Activated CD8-positive, alpha-beta memory T cell treated with anti-CD3 and anti-CD28 coated beads for 36 hours (primary cell): ENCODE measurements at regions not wholly inside any gene's neighbourhood (a gene's known extent, or its start where the extent isn't known, plus 50 kb on each side); places are given as distances from the start of the nearest gene placed in this dataset.

Experiments used
- CTCF ChIA-PET: fragments of 350-600 bp; sonication (Branson Sonifier 250); formaldehyde crosslinking; loops from one replicate; lab custom pipeline; 2021; ENCODE audit warnings: antibody characterized with exemption; lab: Charles Lee
- POLR2A ChIA-PET: fragments of 350-600 bp; sonication (Branson Sonifier 250); formaldehyde crosslinking; loops from one replicate; lab custom pipeline; 2021; ENCODE audit warnings: antibody characterized with exemption; lab: Charles Lee

GRCh38 chr1:239436286-239436685, 49.9 kb downstream of the CHRM3 start:
- ChIA-PET CTCF (no interaction called here), POLR2A (no interaction called here)

GRCh38 chr1:239437822-239438221, 51.5 kb downstream of the CHRM3 start:
- CTCF ChIA-PET = no interaction called here
- POLR2A ChIA-PET = no interaction called here

- CTCF ChIA-PET = interaction anchor here (1.2 kb wide), 1 partner anchor 12 kb away, joined by 3 read pairs; no protein-coding TSS in a partner anchor
Measured at GRCh38 chr1:239438891-239439290, 52.5 kb downstream of the CHRM3 start.

GRCh38 chr1:239443361-239443760, 57.0 kb downstream of the CHRM3 start:
- ChIA-PET CTCF (no interaction called here), POLR2A (no interaction called here)

More at GRCh38 chr1:239438891-239439290, 52.5 kb downstream of the CHRM3 start:
- POLR2A ChIA-PET = no interaction called here

- POLR2A ChIA-PET = no interaction called here
- CTCF ChIA-PET = no interaction called here
Measured at GRCh38 chr1:239446611-239447010, 60.2 kb downstream of the CHRM3 start.

GRCh38 chr1:239448911-239449310, 62.5 kb downstream of the CHRM3 start:
- ChIA-PET CTCF (no interaction called here), POLR2A (no interaction called here)

GRCh38 chr1:239455743-239456142, 69.4 kb downstream of the CHRM3 start:
- ChIA-PET POLR2A (no interaction called here), CTCF (no interaction called here)

- CTCF ChIA-PET = no interaction called here
- POLR2A ChIA-PET = no interaction called here
Measured at GRCh38 chr1:239456788-239457187, 70.4 kb downstream of the CHRM3 start.

GRCh38 chr1:239457491-239458143, 71.2 kb downstream of the CHRM3 start:
- CTCF ChIA-PET = no interaction called here
- POLR2A ChIA-PET = no interaction called here

- POLR2A ChIA-PET = no interaction called here
- CTCF ChIA-PET = no interaction called here
Measured at GRCh38 chr1:239458144-239458500, 71.8 kb downstream of the CHRM3 start.

- CTCF ChIA-PET = no interaction called here
- POLR2A ChIA-PET = no interaction called here
Measured at GRCh38 chr1:239467730-239468129, 81.4 kb downstream of the CHRM3 start.

GRCh38 chr1:239478069-239478468, 91.7 kb downstream of the CHRM3 start:
- ChIA-PET CTCF (no interaction called here), POLR2A (no interaction called here)

- CTCF ChIA-PET = no interaction called here
- POLR2A ChIA-PET = no interaction called here
Measured at GRCh38 chr1:239483391-239483790, 97.0 kb downstream of the CHRM3 start.

- CTCF ChIA-PET = no interaction called here
- POLR2A ChIA-PET = no interaction called here
Measured at GRCh38 chr1:239493811-239494414, 107.5 kb downstream of the CHRM3 start.

- CTCF ChIA-PET = no interaction called here
- POLR2A ChIA-PET = interaction anchor here (0.7 kb wide), 1 partner anchor 15 kb away, joined by 3 read pairs; no protein-coding TSS in a partner anchor
Measured at GRCh38 chr1:239505094-239505493, 118.7 kb downstream of the CHRM3 start.

GRCh38 chr1:239507826-239508225, 121.5 kb downstream of the CHRM3 start:
- CTCF ChIA-PET = no interaction called here
- POLR2A ChIA-PET = no interaction called here

GRCh38 chr1:239511875-239512274, 125.5 kb downstream of the CHRM3 start:
- ChIA-PET CTCF (no interaction called here), POLR2A (no interaction called here)

- POLR2A ChIA-PET = no interaction called here
- CTCF ChIA-PET = no interaction called here
Measured at GRCh38 chr1:239516579-239516978, 130.2 kb downstream of the CHRM3 start.

- ChIA-PET POLR2A (no interaction called here), CTCF (no interaction called here)
Measured at GRCh38 chr1:239526391-239526790, 140.0 kb downstream of the CHRM3 start.

GRCh38 chr1:239527051-239527693, 140.8 kb downstream of the CHRM3 start:
- CTCF ChIA-PET = no interaction called here
- POLR2A ChIA-PET = no interaction called here
